ENCODE measurements at regions not wholly inside any gene's neighbourhood (a gene's known extent, or its start where the extent isn't known, plus 50 kb on each side); places are given as distances from the start of the nearest gene placed in this dataset.
A peak's percentile ranks its signal among the peaks of the same experiment; 100 is the strongest.

- Histone ChIP-seq H3K4me1 (ENCODE audit: insufficient read depth) (no peaks in the 10 kb centered on the region), H2AFZ (no peak overlapping the region), H3K79me2 (no peaks in the 10 kb centered on the region), H3K27ac (no peak overlapping the region), H3K4me3 (no peak overlapping the region), H3K36me3 (replicated peaks; ENCODE audit: insufficient read depth, low read depth) (no peaks in the 10 kb centered on the region), H3K27me3 (no peaks in the 10 kb centered on the region), H4K20me1 (ENCODE audit: insufficient read depth, poor library complexity, severe bottlenecking) (no peaks in the 10 kb centered on the region), H3K9me2 (replicated peaks; ENCODE audit: insufficient read depth) (no peaks in the 10 kb centered on the region), H3K9me3 (ENCODE audit: low read depth) (no peaks in the 10 kb centered on the region), H3K4me2 (no peak overlapping the region)
- no peak for DNase-seq (ENCODE audit: low spot score)
- no peak for TF ChIP-seq CTCF (IDR thresholded peaks at IDR 0.05; ENCODE audit: poor library complexity)
- no peak for TF ChIP-seq EZH2 (IDR thresholded peaks at IDR 0.05; ENCODE audit: borderline replicate concordance)
- no peak for TF ChIP-seq EZH2phosphoT487 (IDR thresholded peaks at IDR 0.05; ENCODE audit: low read depth, severe bottlenecking, unreplicated experiment)
- WGBS (ENCODE audit: low lambda C conversion rate, missing lambda C conversion rate): 83% methylated on average over 2 of the region's 2 CpGs
These were observed 415.9 kb upstream of the KLF4 start for GRCh38 chr9:107905308-107906020.

- H3K9me2 ChIP-seq (replicated peaks; ENCODE audit: insufficient read depth): no peaks in the 10 kb centered on the region
- WGBS (ENCODE audit: low lambda C conversion rate, missing lambda C conversion rate): 91% methylated on average over 1 of the region's 1 CpG
- no peaks in the 10 kb centered on the region for H3K27me3 ChIP-seq
- H3K4me3 ChIP-seq: no peak overlapping the region
- no peak for DNase-seq (ENCODE audit: low spot score)
- H3K36me3 ChIP-seq (replicated peaks; ENCODE audit: insufficient read depth, low read depth): no peaks in the 10 kb centered on the region
- H3K27ac ChIP-seq: no peak overlapping the region
- H4K20me1 ChIP-seq (ENCODE audit: insufficient read depth, poor library complexity, severe bottlenecking): no peaks in the 10 kb centered on the region
- no peaks in the 10 kb centered on the region for H3K9me3 ChIP-seq (ENCODE audit: low read depth)
- no peaks in the 10 kb centered on the region for H3K79me2 ChIP-seq
- H3K4me2 ChIP-seq: no peak overlapping the region
- TF ChIP-seq EZH2 (IDR thresholded peaks at IDR 0.05; ENCODE audit: borderline replicate concordance) (no peak), CTCF (IDR thresholded peaks at IDR 0.05; ENCODE audit: poor library complexity) (no peak), EZH2phosphoT487 (IDR thresholded peaks at IDR 0.05; ENCODE audit: low read depth, severe bottlenecking, unreplicated experiment) (no peak)
- peaks cover 20% of the 10 kb centered on the region for H3K4me1 ChIP-seq (ENCODE audit: insufficient read depth)
- H2AFZ ChIP-seq: no peak overlapping the region
These were observed 410.4 kb upstream of the KLF4 start for GRCh38 chr9:107899961-107900330.

GRCh38 chr9:107898761-107899160, 409.2 kb upstream of the KLF4 start:
- Histone ChIP-seq H3K79me2 (no peaks in the 10 kb centered on the region), H2AFZ (no peak overlapping the region), H3K27ac (peak overlapping the region; percentile 69), H3K4me2 (peak overlapping the region; percentile 31), H3K4me1 (ENCODE audit: insufficient read depth) (peaks cover 25% of the 10 kb centered on the region), H3K4me3 (no peak overlapping the region), H3K27me3 (no peaks in the 10 kb centered on the region), H3K9me3 (ENCODE audit: low read depth) (no peaks in the 10 kb centered on the region), H3K9me2 (replicated peaks; ENCODE audit: insufficient read depth) (no peaks in the 10 kb centered on the region), H4K20me1 (ENCODE audit: insufficient read depth, poor library complexity, severe bottlenecking) (no peaks in the 10 kb centered on the region), H3K36me3 (replicated peaks; ENCODE audit: insufficient read depth, low read depth) (no peaks in the 10 kb centered on the region)
- no peak for TF ChIP-seq EZH2phosphoT487 (IDR thresholded peaks at IDR 0.05; ENCODE audit: low read depth, severe bottlenecking, unreplicated experiment)
- TF ChIP-seq CTCF (IDR thresholded peaks at IDR 0.05; ENCODE audit: poor library complexity): no peak
- no peak for TF ChIP-seq EZH2 (IDR thresholded peaks at IDR 0.05; ENCODE audit: borderline replicate concordance)
- no peak for DNase-seq (ENCODE audit: low spot score)
- WGBS (ENCODE audit: low lambda C conversion rate, missing lambda C conversion rate): 57% methylated on average over 2 of the region's 2 CpGs
